Karpas-422 (cell line): ENCODE measurements at regions not wholly inside any gene's neighbourhood (a gene's known extent, or its start where the extent isn't known, plus 50 kb on each side); places are given as distances from the start of the nearest gene placed in this dataset.

ENCODE experiments used
- DNase-seq: peaks from one replicate; pipeline ENCODE4 v3.0.0-alpha.2; 2015
- H2AFZ ChIP-seq: fragments of 200-600 bp; sonication (generic); 2 replicates; pipeline ENCODE4 v1.6.1; 2014; ENCODE audit warnings: antibody characterized with exemption, low read length, mixed read lengths
- H3K27ac ChIP-seq: fragments of 200-600 bp; sonication (generic); 2 replicates; pipeline ENCODE4 v1.5.1; 2014; ENCODE audit warnings: mild to moderate bottlenecking, low read length, moderate library complexity
- H3K27me3 ChIP-seq: fragments of 200-600 bp; sonication (generic); 2 replicates; pipeline ENCODE4 v1.6.1; 2014; ENCODE audit warnings: low read length, mixed read lengths
- H3K36me3 ChIP-seq: fragments of 200-600 bp; sonication (generic); 2 replicates; pipeline ENCODE4 v1.6.1; 2014; ENCODE audit warnings: low read length, mixed read lengths; ENCODE audit not compliant: insufficient read depth
- H3K4me1 ChIP-seq: fragments of 200-600 bp; sonication (generic); 2 replicates; pipeline ENCODE4 v1.6.1; 2014; ENCODE audit warnings: mild to moderate bottlenecking, low read length, mixed read lengths
- H3K4me2 ChIP-seq: fragments of 200-600 bp; sonication (generic); 2 replicates; pipeline ENCODE4 v1.6.1; 2014; ENCODE audit warnings: low read length, low read depth, mild to moderate bottlenecking; ENCODE audit not compliant: poor library complexity, severe bottlenecking
- H3K4me3 ChIP-seq: fragments of 200-600 bp; sonication (generic); 2 replicates; pipeline ENCODE4 v1.5.1; 2014; ENCODE audit warnings: mild to moderate bottlenecking, antibody characterized with exemption, low read length, mixed read lengths
- H3K79me2 ChIP-seq: fragments of 200-600 bp; sonication (generic); 2 replicates; pipeline ENCODE4 v1.6.1; 2014; ENCODE audit warnings: mild to moderate bottlenecking, low read length, mixed read lengths
- H3K9ac ChIP-seq: fragments of 200-600 bp; sonication (generic); 2 replicates; pipeline ENCODE4 v1.6.0; 2014; ENCODE audit warnings: low read length
- H3K9me2 ChIP-seq: fragments of 200-600 bp; sonication (generic), shearing (Covaris generic); replicated peaks from 2 replicates; pipeline ENCODE4 v1.6.0; 2014; ENCODE audit warnings: mild to moderate bottlenecking, low read length, moderate library complexity; ENCODE audit not compliant: insufficient read depth
- H3K9me3 ChIP-seq: fragments of 300-700, 200-600 bp; sonication (generic); 2 replicates; pipeline ENCODE4 v1.6.1; 2014; ENCODE audit warnings: low read length, mixed read lengths
- H4K20me1 ChIP-seq: fragments of 200-600 bp; sonication (generic); 2 replicates; pipeline ENCODE4 v1.6.1; 2014; ENCODE audit warnings: mild to moderate bottlenecking, antibody characterized with exemption, low read length, low read depth; ENCODE audit not compliant: insufficient read depth

- Histone ChIP-seq H4K20me1 (no peaks in the 10 kb centered on the region), H3K4me1 (no peaks in the 10 kb centered on the region), H3K79me2 (no peaks in the 10 kb centered on the region), H3K9me3 (no peaks in the 10 kb centered on the region), H3K27ac (no peak overlapping the region), H3K4me2 (no peak overlapping the region), H3K9me2 (no peaks in the 10 kb centered on the region), H3K9ac (no peak overlapping the region), H2AFZ (no peak overlapping the region), H3K27me3 (no peaks in the 10 kb centered on the region), H3K36me3 (no peaks in the 10 kb centered on the region), H3K4me3 (no peak overlapping the region)
- no peak for DNase-seq
Observed at GRCh38 chr1:94693029-94693428, 127.1 kb upstream of the SLC44A3 start.

GRCh38 chr1:94688646-94689045 is 131.5 kb upstream of the SLC44A3 start:
- Histone ChIP-seq H3K4me1 (no peaks in the 10 kb centered on the region), H3K4me2 (no peak overlapping the region), H3K27ac (no peak overlapping the region), H3K9ac (no peak overlapping the region), H3K36me3 (no peaks in the 10 kb centered on the region), H2AFZ (no peak overlapping the region), H3K4me3 (no peak overlapping the region), H4K20me1 (no peaks in the 10 kb centered on the region), H3K79me2 (no peaks in the 10 kb centered on the region), H3K27me3 (no peaks in the 10 kb centered on the region), H3K9me2 (no peaks in the 10 kb centered on the region), H3K9me3 (no peaks in the 10 kb centered on the region)
- DNase-seq, result no peak

DNA sequence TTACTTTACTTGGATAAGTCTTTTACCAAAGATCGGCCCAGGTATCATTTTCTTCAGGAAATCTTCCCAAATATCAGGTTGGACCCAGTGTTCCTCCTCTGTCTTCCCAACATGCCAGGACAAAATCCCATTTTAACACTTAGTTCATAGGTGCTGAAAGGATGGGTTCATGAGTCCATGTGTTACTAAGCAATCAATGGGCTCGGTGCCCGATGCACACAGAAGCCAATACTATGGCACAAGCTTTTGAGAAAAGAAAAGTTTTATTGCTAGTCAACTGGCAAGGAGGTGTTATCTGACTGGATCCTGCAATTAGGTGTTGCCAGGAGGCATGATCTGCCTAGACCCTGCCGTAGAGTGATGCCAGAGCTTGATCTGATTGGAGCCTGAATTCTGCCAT is 133.3 kb upstream of the SLC44A3 start:
- no peaks in the 10 kb centered on the region for H3K36me3 ChIP-seq
- H3K9me2 ChIP-seq, result no peaks in the 10 kb centered on the region
- H4K20me1 ChIP-seq, result no peaks in the 10 kb centered on the region
- no peaks in the 10 kb centered on the region for H3K9me3 ChIP-seq
- H3K27ac ChIP-seq, result no peak overlapping the region
- no peaks in the 10 kb centered on the region for H3K27me3 ChIP-seq
- no peaks in the 10 kb centered on the region for H3K4me1 ChIP-seq
- no peak overlapping the region for H3K4me3 ChIP-seq
- H3K79me2 ChIP-seq, result no peaks in the 10 kb centered on the region
- H3K9ac ChIP-seq, result no peak overlapping the region
- DNase-seq, result no peak
- H2AFZ ChIP-seq, result no peak overlapping the region
- no peak overlapping the region for H3K4me2 ChIP-seq

DNA sequence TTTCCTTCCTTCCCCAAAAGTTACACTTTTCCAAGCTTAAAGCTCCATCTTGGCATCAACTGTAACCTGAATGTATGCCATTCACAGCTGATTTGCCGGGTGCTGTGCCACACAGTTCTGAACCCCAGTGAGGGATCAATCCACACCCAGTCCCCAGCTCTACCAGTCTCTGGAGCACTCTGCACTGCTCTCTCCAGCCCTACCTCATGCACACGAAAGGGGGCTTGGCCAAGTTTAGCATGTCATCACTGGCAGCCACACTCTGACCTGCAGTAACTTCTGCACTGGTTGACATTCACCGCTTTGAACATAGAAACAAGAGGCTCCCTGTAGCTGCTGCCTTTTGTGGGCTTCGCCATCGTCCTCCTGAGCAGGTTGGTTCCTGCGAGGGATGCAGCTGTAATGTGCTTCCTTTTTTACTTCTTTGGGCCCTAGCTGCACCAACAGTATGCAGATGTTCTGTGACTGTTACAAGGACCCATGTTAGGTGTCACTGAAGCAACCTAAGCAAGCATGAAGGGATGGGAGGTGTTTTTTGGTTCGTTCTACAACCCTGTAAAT is 135.4 kb upstream of the SLC44A3 start:
- no peaks in the 10 kb centered on the region for H3K27me3 ChIP-seq
- no peaks in the 10 kb centered on the region for H3K79me2 ChIP-seq
- no peak overlapping the region for H2AFZ ChIP-seq
- no peaks in the 10 kb centered on the region for H3K9me2 ChIP-seq
- H4K20me1 ChIP-seq, result no peaks in the 10 kb centered on the region
- no peaks in the 10 kb centered on the region for H3K9me3 ChIP-seq
- no peaks in the 10 kb centered on the region for H3K4me1 ChIP-seq
- H3K9ac ChIP-seq, result no peak overlapping the region
- no peaks in the 10 kb centered on the region for H3K36me3 ChIP-seq
- H3K4me3 ChIP-seq, result no peak overlapping the region
- H3K27ac ChIP-seq, result no peak overlapping the region
- DNase-seq, result no peak
- no peak overlapping the region for H3K4me2 ChIP-seq

- no peaks in the 10 kb centered on the region for H4K20me1 ChIP-seq
- H3K9me2 ChIP-seq, result no peaks in the 10 kb centered on the region
- H3K9ac ChIP-seq, result no peak overlapping the region
- no peak overlapping the region for H3K4me3 ChIP-seq
- H3K4me1 ChIP-seq, result no peaks in the 10 kb centered on the region
- H3K79me2 ChIP-seq, result no peaks in the 10 kb centered on the region
- H3K9me3 ChIP-seq, result no peaks in the 10 kb centered on the region
- H3K36me3 ChIP-seq, result no peaks in the 10 kb centered on the region
- DNase-seq, result no peak
- H3K27ac ChIP-seq, result no peak overlapping the region
- H3K27me3 ChIP-seq, result no peaks in the 10 kb centered on the region
- H3K4me2 ChIP-seq, result no peak overlapping the region
- no peak overlapping the region for H2AFZ ChIP-seq
Observed at GRCh38 chr1:94683886-94684285, 136.3 kb upstream of the SLC44A3 start.

DNA sequence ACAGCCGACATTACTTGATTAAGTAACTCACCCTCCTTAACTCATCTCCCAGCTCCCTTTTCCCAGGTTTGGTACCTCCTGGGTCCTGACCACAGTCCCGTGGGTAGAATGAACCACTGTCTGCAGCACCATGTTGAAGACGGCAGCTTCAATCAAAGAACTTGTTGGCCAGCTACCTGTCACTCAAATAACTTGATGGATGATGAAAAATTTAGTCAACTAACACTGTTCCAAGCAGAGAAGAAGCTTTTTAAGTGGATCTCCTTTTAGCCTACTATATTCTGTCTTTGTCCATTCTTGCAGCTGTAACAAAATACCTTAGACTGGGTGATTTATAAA is 138.4 kb upstream of the F3 start:
- H3K4me2 ChIP-seq, result no peak overlapping the region
- no peaks in the 10 kb centered on the region for H3K36me3 ChIP-seq
- H3K9ac ChIP-seq, result no peak overlapping the region
- H3K9me2 ChIP-seq, result no peaks in the 10 kb centered on the region
- no peak overlapping the region for H3K4me3 ChIP-seq
- no peaks in the 10 kb centered on the region for H4K20me1 ChIP-seq
- no peak overlapping the region for H3K27ac ChIP-seq
- no peaks in the 10 kb centered on the region for H3K4me1 ChIP-seq
- no peak for DNase-seq
- no peaks in the 10 kb centered on the region for H3K79me2 ChIP-seq
- H3K9me3 ChIP-seq, result no peaks in the 10 kb centered on the region
- no peaks in the 10 kb centered on the region for H3K27me3 ChIP-seq
- no peak overlapping the region for H2AFZ ChIP-seq

DNA sequence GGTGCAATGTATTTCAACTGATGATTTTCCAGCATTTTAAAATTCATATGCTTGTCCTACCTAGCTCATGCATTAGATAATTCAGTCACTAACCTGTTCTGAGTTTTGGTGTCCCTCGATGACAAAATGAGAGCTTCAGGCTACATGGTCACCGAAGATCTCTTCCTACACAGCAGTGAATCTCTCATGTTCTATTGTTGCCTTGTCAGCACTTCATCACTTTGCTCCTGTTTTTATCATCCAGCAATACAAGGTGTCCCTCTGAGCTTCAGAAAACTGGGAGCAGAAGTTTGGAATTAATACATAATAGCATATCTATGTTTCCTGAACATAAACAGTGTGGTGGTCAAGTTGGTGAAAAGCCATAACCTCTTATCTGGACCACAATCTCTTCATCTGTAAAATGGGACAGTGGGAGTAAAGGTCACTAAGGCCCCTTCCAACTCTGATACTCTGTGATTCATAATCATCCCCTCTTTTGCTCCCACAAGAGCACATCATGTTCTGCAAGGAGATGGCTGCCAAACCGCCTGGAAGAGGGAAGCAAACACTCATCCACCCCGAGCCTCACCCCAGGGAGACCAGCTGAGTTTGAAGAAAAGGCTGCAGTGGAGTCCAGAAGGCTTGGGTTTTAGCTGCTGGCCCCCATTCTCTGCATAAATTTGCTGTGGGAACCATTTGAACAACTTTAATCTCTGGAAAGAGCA is 137.9 kb upstream of the F3 start:
- DNase-seq, result no peak
- Histone ChIP-seq H3K27ac (no peak overlapping the region), H3K9ac (no peak overlapping the region), H3K79me2 (no peaks in the 10 kb centered on the region), H4K20me1 (no peaks in the 10 kb centered on the region), H3K4me2 (no peak overlapping the region), H3K36me3 (no peaks in the 10 kb centered on the region), H3K4me3 (no peak overlapping the region), H3K9me3 (no peaks in the 10 kb centered on the region), H2AFZ (no peak overlapping the region), H3K4me1 (no peaks in the 10 kb centered on the region), H3K27me3 (no peaks in the 10 kb centered on the region), H3K9me2 (no peaks in the 10 kb centered on the region)

- no peaks in the 10 kb centered on the region for H3K27me3 ChIP-seq
- H3K4me3 ChIP-seq, result no peak overlapping the region
- H2AFZ ChIP-seq, result no peak overlapping the region
- H3K4me2 ChIP-seq, result no peak overlapping the region
- H4K20me1 ChIP-seq, result no peaks in the 10 kb centered on the region
- no peaks in the 10 kb centered on the region for H3K9me2 ChIP-seq
- no peaks in the 10 kb centered on the region for H3K4me1 ChIP-seq
- H3K27ac ChIP-seq, result no peak overlapping the region
- no peaks in the 10 kb centered on the region for H3K79me2 ChIP-seq
- no peak for DNase-seq
- no peaks in the 10 kb centered on the region for H3K9me3 ChIP-seq
- no peaks in the 10 kb centered on the region for H3K36me3 ChIP-seq
- H3K9ac ChIP-seq, result no peak overlapping the region
Observed at GRCh38 chr1:94678202-94678848, 136.8 kb upstream of the F3 start.
